ENCODE measurements at regions not wholly inside any gene's neighbourhood (a gene's known extent, or its start where the extent isn't known, plus 50 kb on each side); places are given as distances from the start of the nearest gene placed in this dataset.
"Not testable (repeated sequence)": the region's sequence is repeated elsewhere in the genome, so short reads cannot be mapped to it uniquely, and the experiment has no call there.

DNA sequence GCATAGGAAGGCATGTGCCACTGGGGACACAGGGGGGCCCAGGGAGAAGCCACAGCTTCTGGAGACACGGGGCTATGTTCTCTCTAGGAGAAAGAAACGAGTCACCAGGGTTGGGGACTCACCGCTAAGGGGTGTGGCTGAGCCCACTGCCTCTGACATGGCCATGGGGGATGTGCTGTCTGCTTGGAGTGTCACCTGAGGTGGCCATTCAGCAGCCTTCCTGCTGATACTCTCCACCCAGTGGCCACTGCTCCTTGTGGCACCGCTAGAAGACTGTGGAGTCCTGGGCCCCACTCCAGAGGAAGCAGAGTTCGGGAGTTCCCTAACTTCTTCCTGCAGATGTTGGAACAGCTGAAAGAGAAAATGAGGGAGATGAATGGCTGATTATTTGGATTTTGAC is 91.2 kb upstream of the SLC45A1 start:
- no peak for DNase-seq
- peak; percentile 47 for ATAC-seq
- Histone ChIP-seq H3K4me1 (peaks cover 10% of the 10 kb centered on the region), H3K27ac (no peak overlapping the region), H3K4me3 (no peak overlapping the region), H3K9me3 (no peaks in the 10 kb centered on the region), H3K36me3 (no peaks in the 10 kb centered on the region), H3K27me3 (no peaks in the 10 kb centered on the region)
- intact Hi-C loops (cut with DNase I): no loop called here
- no peak for TF ChIP-seq CTCF (IDR thresholded peaks at IDR 0.05)

GRCh38 chr1:8226024-8226423 is 91.9 kb upstream of the SLC45A1 start:
- DNase-seq; ATAC-seq; H3K9me3 ChIP-seq; H3K36me3 ChIP-seq; H3K27ac ChIP-seq; H3K4me3 ChIP-seq; H3K27me3 ChIP-seq; intact Hi-C loops (cut with DNase I): not testable (repeated sequence)
- peaks cover 10% of the 10 kb centered on the region for H3K4me1 ChIP-seq

- intact Hi-C loops (cut with DNase I): no loop called here
- H3K9me3 ChIP-seq: no peaks in the 10 kb centered on the region
- no peaks in the 10 kb centered on the region for H3K36me3 ChIP-seq
- no peak for TF ChIP-seq CTCF (IDR thresholded peaks at IDR 0.05)
- no peak overlapping the region for H3K27ac ChIP-seq
- no peak overlapping the region for H3K4me3 ChIP-seq
- ATAC-seq (no peak), DNase-seq (no peak)
- no peaks in the 10 kb centered on the region for H3K27me3 ChIP-seq
- H3K4me1 ChIP-seq: peaks cover 13% of the 10 kb centered on the region
Measured at GRCh38 chr1:8223526-8223925, 94.4 kb upstream of the SLC45A1 start.

- peaks cover 18% of the 10 kb centered on the region for H3K4me1 ChIP-seq
- ATAC-seq (no peak), DNase-seq (no peak)
- no peak for TF ChIP-seq CTCF (IDR thresholded peaks at IDR 0.05)
- H3K27me3 ChIP-seq: no peaks in the 10 kb centered on the region
- no peaks in the 10 kb centered on the region for H3K9me3 ChIP-seq
- intact Hi-C loops (cut with DNase I): no loop called here
- no peaks in the 10 kb centered on the region for H3K36me3 ChIP-seq
- no peak overlapping the region for H3K4me3 ChIP-seq
- H3K27ac ChIP-seq: no peak overlapping the region
Measured at GRCh38 chr1:8222789-8223188, 95.1 kb upstream of the SLC45A1 start.

GRCh38 chr1:8219530-8219929 is 98.4 kb upstream of the SLC45A1 start:
- Histone ChIP-seq H3K9me3 (no peaks in the 10 kb centered on the region), H3K36me3 (no peaks in the 10 kb centered on the region), H3K4me1 (peaks cover 25% of the 10 kb centered on the region), H3K4me3 (no peak overlapping the region), H3K27me3 (no peaks in the 10 kb centered on the region), H3K27ac (no peak overlapping the region)
- ATAC-seq: no peak
- DNase-seq: no peak
- intact Hi-C loops (cut with DNase I): no loop called here
- no peak for TF ChIP-seq CTCF (IDR thresholded peaks at IDR 0.05)

DNA sequence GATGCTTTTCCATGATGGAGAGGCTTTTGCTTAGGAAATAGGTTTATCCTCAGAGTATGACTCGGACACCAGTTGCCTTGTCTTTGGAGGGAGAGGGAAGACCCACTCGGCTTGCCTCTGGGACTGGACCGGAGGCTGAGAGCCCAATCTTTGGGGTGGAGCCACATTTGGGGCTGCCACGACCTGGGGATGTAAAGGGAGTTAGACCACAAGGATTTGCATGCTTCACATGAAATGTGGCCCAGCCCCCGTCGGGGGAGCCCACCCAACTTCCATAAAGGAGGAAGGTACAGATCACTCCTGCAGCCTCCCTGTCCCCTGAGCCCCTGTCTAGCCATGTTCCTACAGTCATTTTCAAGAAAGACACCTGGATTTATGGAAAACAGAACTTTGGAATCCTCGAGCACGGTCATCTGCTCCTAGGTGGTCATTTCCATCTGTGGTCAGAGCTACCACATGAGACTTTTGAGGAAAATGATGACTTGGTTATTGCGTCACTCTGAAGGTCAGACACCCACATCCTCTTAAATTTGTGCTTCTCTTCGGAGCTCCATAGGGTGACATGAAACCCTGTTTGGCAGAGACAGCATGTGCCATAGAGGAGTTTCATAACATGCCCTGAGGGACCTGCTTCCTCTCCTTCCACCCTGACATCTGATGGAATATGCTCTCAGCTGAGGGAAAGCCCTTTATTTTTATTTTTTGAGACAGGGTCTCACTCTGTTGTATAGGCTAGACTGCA is 99.4 kb upstream of the SLC45A1 start:
- intact Hi-C loops (cut with DNase I): no loop called here

More for the DNA sequence above, 99.4 kb upstream of the SLC45A1 start:
- H3K9me3 ChIP-seq: no peaks in the 10 kb centered on the region
- peak; percentile 72 for ATAC-seq
- H3K36me3 ChIP-seq: no peaks in the 10 kb centered on the region
- peaks cover 18% of the 10 kb centered on the region for H3K4me1 ChIP-seq
- no peak for TF ChIP-seq CTCF (IDR thresholded peaks at IDR 0.05)
- no peak overlapping the region for H3K27ac ChIP-seq
- DNase-seq: no peak
- H3K4me3 ChIP-seq: no peak overlapping the region
- no peaks in the 10 kb centered on the region for H3K27me3 ChIP-seq
